Skeletal muscle tissue (tissue), 3 donors: ENCODE measurements at regions not wholly inside any gene's neighbourhood (a gene's known extent, or its start where the extent isn't known, plus 50 kb on each side); places are given as distances from the start of the nearest gene placed in this dataset.

Experiments used
- H3K27ac ChIP-seq: one replicate; pipeline ENCODE4 v1.7.0; 2013; ENCODE audit warnings: mild to moderate bottlenecking, low read depth, low read length, inconsistent platforms
- H3K27me3 ChIP-seq, 3 donors: one replicate each; pipeline ENCODE4 v1.7.0; 2013; ENCODE audit warnings: low read length in 3 of 3; ENCODE audit not compliant: control insufficient read depth in 3 of 3, insufficient read depth in 3 of 3
- H3K36me3 ChIP-seq, 3 donors: one replicate each; pipeline ENCODE4 v1.7.0; 2013; ENCODE audit warnings: low read length in 3 of 3; ENCODE audit not compliant: control insufficient read depth in 3 of 3, insufficient read depth in 3 of 3
- H3K4me1 ChIP-seq, 3 donors: one replicate each; pipeline ENCODE4 v1.7.0; 2013; ENCODE audit warnings: low read length in 3 of 3, mild to moderate bottlenecking in 3 of 3; ENCODE audit not compliant: control insufficient read depth in 3 of 3, insufficient read depth in 3 of 3
- H3K4me3 ChIP-seq, 3 donors: one replicate each; pipeline ENCODE4 v1.7.0; 2013; ENCODE audit warnings: low read length in 3 of 3
- H3K9ac ChIP-seq, 3 donors: one replicate each; pipeline ENCODE4 v1.7.0; 2013; ENCODE audit warnings: low read length in 3 of 3, mild to moderate bottlenecking in 3 of 3, moderate library complexity in 2 of 3, low read depth in 1 of 3
- H3K9me3 ChIP-seq, 3 donors: one replicate each; pipeline ENCODE4 v1.7.0; 2013; ENCODE audit warnings: low read length in 3 of 3; ENCODE audit not compliant: control insufficient read depth in 3 of 3
- donor health status: Osteomylitis.

GRCh38 chr4:4712800-4713528 is 146.5 kb upstream of the MSX1 start:
- no peaks in the 10 kb centered on the region for H3K27me3 ChIP-seq
- no peaks in the 10 kb centered on the region for H3K36me3 ChIP-seq
- H3K4me3 ChIP-seq, result no peak overlapping the region
- no peaks in the 10 kb centered on the region for H3K4me1 ChIP-seq
- H3K9ac ChIP-seq, result no peak overlapping the region
- no peaks in the 10 kb centered on the region for H3K9me3 ChIP-seq
- H3K27ac ChIP-seq, result no peak overlapping the region

GRCh38 chr4:4711902-4712301 is 147.6 kb upstream of the MSX1 start:
- Histone ChIP-seq H3K9ac (no peak overlapping the region), H3K36me3 (no peaks in the 10 kb centered on the region)

GRCh38 chr4:4709736-4710135 is 149.7 kb upstream of the MSX1 start:
- H3K4me1 ChIP-seq, result no peaks in the 10 kb centered on the region
- H3K9me3 ChIP-seq, result peaks cover 0 to 2% (median 0%) of the 10 kb centered on the region in 3 donors
- H3K27ac ChIP-seq, result no peak overlapping the region
- no peak overlapping the region for H3K9ac ChIP-seq
- no peak overlapping the region for H3K4me3 ChIP-seq
- no peaks in the 10 kb centered on the region for H3K27me3 ChIP-seq
- H3K36me3 ChIP-seq, result no peaks in the 10 kb centered on the region

More at GRCh38 chr4:4711902-4712301, 147.6 kb upstream of the MSX1 start:
- H3K4me3 ChIP-seq, result no peak overlapping the region
- H3K4me1 ChIP-seq, result no peaks in the 10 kb centered on the region
- H3K9me3 ChIP-seq, result no peaks in the 10 kb centered on the region
- H3K27ac ChIP-seq, result no peak overlapping the region
- H3K27me3 ChIP-seq, result no peaks in the 10 kb centered on the region

- Histone ChIP-seq H3K9me3 (peaks cover 0 to 2% (median 0%) of the 10 kb centered on the region in 3 donors), H3K27ac (no peak overlapping the region), H3K4me3 (no peak overlapping the region), H3K9ac (no peak overlapping the region), H3K4me1 (no peaks in the 10 kb centered on the region), H3K27me3 (no peaks in the 10 kb centered on the region), H3K36me3 (no peaks in the 10 kb centered on the region)
Observed at GRCh38 chr4:4704267-4704666, 155.2 kb upstream of the MSX1 start.

GRCh38 chr4:4697584-4697983 is 155.7 kb upstream of the STX18 start:
- no peaks in the 10 kb centered on the region for H3K27me3 ChIP-seq
- no peaks in the 10 kb centered on the region for H3K4me1 ChIP-seq
- H3K9me3 ChIP-seq, result no peaks in the 10 kb centered on the region
- H3K36me3 ChIP-seq, result no peaks in the 10 kb centered on the region
- no peak overlapping the region for H3K27ac ChIP-seq
- H3K9ac ChIP-seq, result no peak overlapping the region
- no peak overlapping the region for H3K4me3 ChIP-seq

GRCh38 chr4:4696530-4696929 is 154.7 kb upstream of the STX18 start:
- H3K36me3 ChIP-seq, result no peaks in the 10 kb centered on the region

GRCh38 chr4:4695497-4695896 is 153.6 kb upstream of the STX18 start:
- no peak overlapping the region for H3K9ac ChIP-seq
- no peaks in the 10 kb centered on the region for H3K36me3 ChIP-seq
- H3K27me3 ChIP-seq, result no peaks in the 10 kb centered on the region
- H3K9me3 ChIP-seq, result no peaks in the 10 kb centered on the region
- H3K4me1 ChIP-seq, result no peaks in the 10 kb centered on the region
- H3K4me3 ChIP-seq, result no peak overlapping the region
- H3K27ac ChIP-seq, result no peak overlapping the region

More at GRCh38 chr4:4696530-4696929, 154.7 kb upstream of the STX18 start:
- H3K4me3 ChIP-seq, result no peak overlapping the region
- H3K4me1 ChIP-seq, result no peaks in the 10 kb centered on the region
- no peaks in the 10 kb centered on the region for H3K9me3 ChIP-seq
- no peak overlapping the region for H3K9ac ChIP-seq
- H3K27ac ChIP-seq, result no peak overlapping the region
- H3K27me3 ChIP-seq, result no peaks in the 10 kb centered on the region

- H3K27ac ChIP-seq, result no peak overlapping the region
- no peaks in the 10 kb centered on the region for H3K4me1 ChIP-seq
- H3K4me3 ChIP-seq, result no peak overlapping the region
- H3K9me3 ChIP-seq, result no peaks in the 10 kb centered on the region
- H3K36me3 ChIP-seq, result no peaks in the 10 kb centered on the region
- H3K9ac ChIP-seq, result no peak overlapping the region
- H3K27me3 ChIP-seq, result no peaks in the 10 kb centered on the region
Observed at GRCh38 chr4:4694827-4695226, 153.0 kb upstream of the STX18 start.

- Histone ChIP-seq H3K27me3 (no peaks in the 10 kb centered on the region), H3K4me3 (no peak overlapping the region), H3K9me3 (no peaks in the 10 kb centered on the region), H3K36me3 (no peaks in the 10 kb centered on the region), H3K27ac (no peak overlapping the region), H3K9ac (no peak overlapping the region), H3K4me1 (no peaks in the 10 kb centered on the region)
Observed at GRCh38 chr4:4694296-4694772, 152.5 kb upstream of the STX18 start.

GRCh38 chr4:4693755-4694295 is 152.0 kb upstream of the STX18 start:
- Histone ChIP-seq H3K36me3 (no peaks in the 10 kb centered on the region), H3K4me3 (no peak overlapping the region), H3K27ac (no peak overlapping the region), H3K4me1 (no peaks in the 10 kb centered on the region), H3K27me3 (no peaks in the 10 kb centered on the region), H3K9ac (no peak overlapping the region), H3K9me3 (no peaks in the 10 kb centered on the region)
